ENCODE measurements at regions not wholly inside any gene's neighbourhood (a gene's known extent, or its start where the extent isn't known, plus 50 kb on each side); places are given as distances from the start of the nearest gene placed in this dataset.
A peak's percentile ranks its signal among the peaks of the same experiment; 100 is the strongest.
"Not testable (repeated sequence)": the region's sequence is repeated elsewhere in the genome, so short reads cannot be mapped to it uniquely, and the experiment has no call there.

- no peak for DNase-seq (ENCODE audit: low read depth in 2 of 3, low spot score in 2 of 3)
These were observed 95.0 kb downstream of the FAM53A start for GRCh38 chr4:1589098-1589497.

GRCh38 chr4:1588306-1588705 lies 95.8 kb downstream of the FAM53A start:
- DNase-seq (ENCODE audit: low read depth in 2 of 3, low spot score in 2 of 3): no peak

GRCh38 chr4:1584498-1584897 lies 99.6 kb downstream of the FAM53A start:
- no peak for DNase-seq (ENCODE audit: low read depth in 2 of 3, low spot score in 2 of 3)

GRCh38 chr4:1583859-1584258 lies 100.3 kb downstream of the FAM53A start:
- DNase-seq (ENCODE audit: low read depth in 2 of 3, low spot score in 2 of 3): no peak

- DNase-seq (ENCODE audit: low read depth in 2 of 3, low spot score in 2 of 3): no peak
These were observed 100.9 kb downstream of the FAM53A start for GRCh38 chr4:1583051-1583785.

- no peak for DNase-seq (ENCODE audit: low read depth in 2 of 3, low spot score in 2 of 3)
These were observed 101.9 kb downstream of the FAM53A start for GRCh38 chr4:1582227-1582626.

- peak; percentile 72 to 94 (median 94) for DNase-seq (ENCODE audit: low read depth in 2 of 3, low spot score in 2 of 3)
These were observed 102.8 kb downstream of the FAM53A start for GRCh38 chr4:1581164-1581894.

- DNase-seq (ENCODE audit: low read depth in 2 of 3, low spot score in 2 of 3): not testable (repeated sequence)
These were observed 103.5 kb downstream of the FAM53A start for GRCh38 chr4:1580692-1581012.

- peak; percentile 86 to 97 (median 96) for DNase-seq (ENCODE audit: low read depth in 2 of 3, low spot score in 2 of 3)
These were observed 104.0 kb downstream of the FAM53A start for GRCh38 chr4:1579901-1580691.

- DNase-seq (ENCODE audit: low read depth in 2 of 3, low spot score in 2 of 3): peak; percentile 52 to 73 (median 66)
These were observed 104.9 kb downstream of the FAM53A start for GRCh38 chr4:1579001-1579900.

GRCh38 chr4:1578251-1578773 lies 105.8 kb downstream of the FAM53A start:
- peak in 1 of 3 donors; percentile 26 for DNase-seq (ENCODE audit: low read depth in 2 of 3, low spot score in 2 of 3)

GRCh38 chr4:1577822-1578217 lies 106.3 kb downstream of the FAM53A start:
- no peak for DNase-seq (ENCODE audit: low read depth in 2 of 3, low spot score in 2 of 3)

GRCh38 chr4:1576961-1577821 lies 106.9 kb downstream of the FAM53A start:
- DNase-seq (ENCODE audit: low read depth in 2 of 3, low spot score in 2 of 3): no peak

GRCh38 chr4:1576304-1576960 lies 107.7 kb downstream of the FAM53A start:
- DNase-seq (ENCODE audit: low read depth in 2 of 3, low spot score in 2 of 3): no peak

GRCh38 chr4:1575418-1576303 lies 108.5 kb downstream of the FAM53A start:
- DNase-seq (ENCODE audit: low read depth in 2 of 3, low spot score in 2 of 3): no peak

GRCh38 chr4:1574601-1575417 lies 109.3 kb downstream of the FAM53A start:
- DNase-seq (ENCODE audit: low read depth in 2 of 3, low spot score in 2 of 3): no peak

Data from hematopoietic multipotent progenitor cell (in vitro differentiated cells).